Skeletal muscle tissue (tissue), 3 donors: ENCODE measurements at regions not wholly inside any gene's neighbourhood (a gene's known extent, or its start where the extent isn't known, plus 50 kb on each side); places are given as distances from the start of the nearest gene placed in this dataset.

Experiments used
- H3K27ac ChIP-seq: one replicate; pipeline ENCODE4 v1.7.0; 2013; ENCODE audit warnings: mild to moderate bottlenecking, low read depth, low read length, inconsistent platforms
- H3K27me3 ChIP-seq, 3 donors: one replicate each; pipeline ENCODE4 v1.7.0; 2013; ENCODE audit warnings: low read length in 3 of 3; ENCODE audit not compliant: control insufficient read depth in 3 of 3, insufficient read depth in 3 of 3
- H3K36me3 ChIP-seq, 3 donors: one replicate each; pipeline ENCODE4 v1.7.0; 2013; ENCODE audit warnings: low read length in 3 of 3; ENCODE audit not compliant: control insufficient read depth in 3 of 3, insufficient read depth in 3 of 3
- H3K4me1 ChIP-seq, 3 donors: one replicate each; pipeline ENCODE4 v1.7.0; 2013; ENCODE audit warnings: low read length in 3 of 3, mild to moderate bottlenecking in 3 of 3; ENCODE audit not compliant: control insufficient read depth in 3 of 3, insufficient read depth in 3 of 3
- H3K4me3 ChIP-seq, 3 donors: one replicate each; pipeline ENCODE4 v1.7.0; 2013; ENCODE audit warnings: low read length in 3 of 3
- H3K9ac ChIP-seq, 3 donors: one replicate each; pipeline ENCODE4 v1.7.0; 2013; ENCODE audit warnings: low read length in 3 of 3, mild to moderate bottlenecking in 3 of 3, moderate library complexity in 2 of 3, low read depth in 1 of 3
- H3K9me3 ChIP-seq, 3 donors: one replicate each; pipeline ENCODE4 v1.7.0; 2013; ENCODE audit warnings: low read length in 3 of 3; ENCODE audit not compliant: control insufficient read depth in 3 of 3
- donor health status: Osteomylitis.

DNA sequence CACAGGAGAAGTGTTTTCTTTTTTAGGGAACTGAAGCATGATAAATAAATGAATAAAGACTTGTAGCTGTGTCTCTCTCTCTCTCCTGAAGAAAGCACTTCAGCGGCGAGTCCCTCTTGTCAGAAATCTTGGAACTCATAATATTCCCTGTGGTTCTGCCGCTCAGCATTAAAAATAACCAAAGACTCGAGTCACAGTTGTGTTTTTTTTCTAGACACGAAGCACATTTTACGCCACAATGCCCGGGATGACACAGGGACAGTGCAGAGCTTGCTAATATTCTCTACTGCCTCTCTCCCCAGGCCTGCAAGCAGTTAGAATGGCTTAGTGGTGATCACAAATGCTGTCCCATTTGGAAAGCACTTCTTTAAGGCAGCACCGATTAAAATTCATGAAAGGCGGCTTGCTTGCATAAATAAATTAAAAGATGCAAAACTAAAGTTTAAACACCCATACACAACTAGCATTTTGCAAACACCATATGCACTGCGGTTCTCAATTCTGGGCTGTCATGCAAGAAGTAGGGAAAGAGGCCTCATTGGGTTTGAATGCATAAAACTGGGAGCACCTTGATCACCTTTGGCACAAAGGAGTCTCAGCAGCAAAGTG, 597.4 kb downstream of the SOX6 start:
- no peaks in the 10 kb centered on the region for H3K4me1 ChIP-seq
- H3K27ac ChIP-seq = no peak overlapping the region
- no peak overlapping the region for H3K9ac ChIP-seq
- no peaks in the 10 kb centered on the region for H3K9me3 ChIP-seq
- no peaks in the 10 kb centered on the region for H3K36me3 ChIP-seq
- no peak overlapping the region for H3K4me3 ChIP-seq
- H3K27me3 ChIP-seq = no peaks in the 10 kb centered on the region

DNA sequence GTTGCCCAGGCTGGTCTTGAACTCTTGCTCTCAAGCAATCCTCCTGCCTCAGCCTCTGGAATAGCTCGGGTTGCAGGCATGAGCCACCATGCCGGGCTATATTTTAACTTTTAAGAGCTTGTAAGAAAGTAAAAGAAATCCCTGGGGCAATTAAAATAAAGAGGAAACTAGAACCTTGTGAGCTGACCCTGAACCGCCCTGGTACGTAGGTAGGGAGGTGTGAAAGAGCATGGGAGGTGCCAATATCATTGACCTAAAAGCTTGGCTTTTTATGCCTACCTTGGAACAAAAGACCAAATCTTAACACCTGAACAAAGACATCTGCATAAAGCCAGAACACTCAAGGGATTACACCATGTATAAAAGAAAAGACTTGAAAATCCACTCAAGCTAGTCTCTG, 595.1 kb downstream of the SOX6 start:
- Histone ChIP-seq H3K9me3 (no peaks in the 10 kb centered on the region), H3K4me3 (no peak overlapping the region), H3K27me3 (no peaks in the 10 kb centered on the region), H3K4me1 (no peaks in the 10 kb centered on the region), H3K27ac (no peak overlapping the region), H3K36me3 (no peaks in the 10 kb centered on the region), H3K9ac (no peak overlapping the region)

DNA sequence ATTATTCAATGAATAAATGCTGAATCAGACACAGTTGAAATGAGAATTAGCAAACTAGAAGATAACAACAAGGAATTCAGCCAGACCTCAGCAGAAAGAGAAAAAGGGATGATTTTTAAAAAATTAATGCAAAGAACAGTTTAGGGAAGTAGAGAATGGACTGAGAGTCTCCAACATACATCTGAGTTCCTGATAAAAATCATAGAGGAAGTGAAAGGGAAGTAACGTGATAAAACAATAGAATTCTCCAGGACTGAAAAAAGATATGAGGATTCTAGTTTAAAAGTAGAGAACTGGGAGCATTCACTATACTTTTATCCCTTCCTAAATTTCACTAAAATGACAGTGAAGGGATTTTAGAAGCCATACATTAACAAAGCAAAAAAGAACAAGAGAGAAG, 592.0 kb downstream of the SOX6 start:
- Histone ChIP-seq H3K27ac (no peak overlapping the region), H3K9ac (no peak overlapping the region), H3K4me1 (no peaks in the 10 kb centered on the region), H3K27me3 (no peaks in the 10 kb centered on the region), H3K36me3 (no peaks in the 10 kb centered on the region), H3K9me3 (no peaks in the 10 kb centered on the region), H3K4me3 (no peak overlapping the region)

DNA sequence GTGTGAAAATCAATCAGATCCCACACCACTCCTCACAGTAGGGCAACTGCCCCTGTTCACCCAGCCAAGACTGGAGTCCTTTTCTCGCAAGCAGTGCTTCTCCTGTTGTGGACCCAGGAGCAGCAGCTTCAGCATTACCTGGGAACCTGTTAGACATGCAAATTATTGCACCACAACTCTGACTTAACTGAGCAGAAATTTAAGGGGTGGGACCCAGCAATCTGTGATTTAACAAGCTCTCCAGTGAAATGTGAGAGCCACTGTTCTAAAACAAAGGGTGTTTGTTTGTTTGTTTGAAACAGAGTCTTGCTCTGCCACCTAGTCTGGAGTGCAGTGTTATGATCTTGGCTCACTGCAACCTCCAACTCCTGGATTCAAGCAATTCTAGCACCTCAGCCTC, 591.4 kb downstream of the SOX6 start:
- no peaks in the 10 kb centered on the region for H3K36me3 ChIP-seq
- no peak overlapping the region for H3K27ac ChIP-seq
- H3K9ac ChIP-seq = no peak overlapping the region
- H3K4me1 ChIP-seq = no peaks in the 10 kb centered on the region
- H3K4me3 ChIP-seq = no peak overlapping the region
- no peaks in the 10 kb centered on the region for H3K27me3 ChIP-seq
- H3K9me3 ChIP-seq = no peaks in the 10 kb centered on the region

DNA sequence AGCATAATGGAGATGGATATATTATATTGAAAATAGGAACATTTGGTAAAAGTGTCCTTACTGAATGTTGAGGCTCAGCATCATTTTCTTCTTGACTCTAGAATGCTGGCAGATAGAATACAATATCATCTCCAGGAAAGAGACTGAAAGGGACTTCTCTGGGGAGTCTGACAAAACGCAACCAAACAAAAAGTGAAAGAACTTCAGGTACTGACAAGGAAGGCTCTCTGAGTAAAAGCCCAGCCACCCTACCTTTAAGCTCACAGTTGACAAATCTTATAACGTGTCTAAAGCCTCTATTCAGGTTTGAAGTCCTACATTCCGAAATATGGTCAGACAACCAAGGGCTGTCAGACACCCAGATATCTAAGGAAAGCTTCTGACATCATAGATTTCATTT, 590.8 kb downstream of the SOX6 start:
- H3K4me3 ChIP-seq = no peak overlapping the region
- H3K27ac ChIP-seq = no peak overlapping the region
- H3K27me3 ChIP-seq = no peaks in the 10 kb centered on the region
- H3K4me1 ChIP-seq = no peaks in the 10 kb centered on the region
- no peaks in the 10 kb centered on the region for H3K36me3 ChIP-seq
- no peaks in the 10 kb centered on the region for H3K9me3 ChIP-seq
- H3K9ac ChIP-seq = no peak overlapping the region

DNA sequence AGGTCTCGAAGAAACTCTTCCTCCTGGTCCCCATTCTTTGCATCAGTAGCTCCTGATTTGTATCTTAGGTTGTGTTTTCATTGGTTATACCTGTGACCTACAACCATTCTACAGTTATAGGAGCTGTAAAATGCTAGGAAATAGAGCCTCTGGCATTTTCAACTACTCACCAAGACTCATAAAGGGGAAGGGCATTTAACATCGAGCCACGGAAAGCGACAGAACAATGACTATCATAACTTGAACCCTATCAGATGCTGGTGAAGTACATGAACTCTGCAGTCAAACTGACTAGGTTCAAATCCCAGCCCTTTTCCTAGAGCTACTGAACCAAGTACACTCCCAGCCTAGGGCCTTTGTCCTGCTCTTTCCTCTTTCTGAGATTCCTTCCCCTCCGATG, 588.0 kb downstream of the SOX6 start:
- Histone ChIP-seq H3K27ac (no peak overlapping the region), H3K27me3 (no peaks in the 10 kb centered on the region), H3K9me3 (no peaks in the 10 kb centered on the region), H3K9ac (no peak overlapping the region), H3K36me3 (no peaks in the 10 kb centered on the region), H3K4me3 (no peak overlapping the region), H3K4me1 (no peaks in the 10 kb centered on the region)

DNA sequence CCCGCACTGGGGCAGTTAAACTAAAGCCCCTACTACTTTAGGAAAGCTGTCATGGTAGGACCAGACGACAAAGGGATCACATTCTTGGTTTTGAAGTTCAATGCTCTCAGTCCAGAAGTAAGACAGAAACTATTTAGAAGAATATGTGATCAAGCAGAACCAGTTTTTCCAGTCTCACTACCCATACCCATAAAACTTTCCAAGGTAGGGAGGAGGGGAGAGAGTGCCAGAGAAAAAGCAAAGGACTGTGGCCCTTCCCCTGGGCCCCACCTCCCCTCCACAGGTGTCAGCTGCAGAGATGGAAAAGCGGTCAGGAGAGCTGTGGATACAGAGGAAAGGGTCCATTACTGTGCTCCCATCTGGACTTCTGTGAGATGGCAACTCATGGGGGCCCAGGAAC, 587.1 kb downstream of the SOX6 start:
- no peak overlapping the region for H3K4me3 ChIP-seq
- no peaks in the 10 kb centered on the region for H3K4me1 ChIP-seq
- no peak overlapping the region for H3K27ac ChIP-seq
- H3K9ac ChIP-seq = no peak overlapping the region
- H3K36me3 ChIP-seq = no peaks in the 10 kb centered on the region
- no peaks in the 10 kb centered on the region for H3K9me3 ChIP-seq
- H3K27me3 ChIP-seq = no peaks in the 10 kb centered on the region

DNA sequence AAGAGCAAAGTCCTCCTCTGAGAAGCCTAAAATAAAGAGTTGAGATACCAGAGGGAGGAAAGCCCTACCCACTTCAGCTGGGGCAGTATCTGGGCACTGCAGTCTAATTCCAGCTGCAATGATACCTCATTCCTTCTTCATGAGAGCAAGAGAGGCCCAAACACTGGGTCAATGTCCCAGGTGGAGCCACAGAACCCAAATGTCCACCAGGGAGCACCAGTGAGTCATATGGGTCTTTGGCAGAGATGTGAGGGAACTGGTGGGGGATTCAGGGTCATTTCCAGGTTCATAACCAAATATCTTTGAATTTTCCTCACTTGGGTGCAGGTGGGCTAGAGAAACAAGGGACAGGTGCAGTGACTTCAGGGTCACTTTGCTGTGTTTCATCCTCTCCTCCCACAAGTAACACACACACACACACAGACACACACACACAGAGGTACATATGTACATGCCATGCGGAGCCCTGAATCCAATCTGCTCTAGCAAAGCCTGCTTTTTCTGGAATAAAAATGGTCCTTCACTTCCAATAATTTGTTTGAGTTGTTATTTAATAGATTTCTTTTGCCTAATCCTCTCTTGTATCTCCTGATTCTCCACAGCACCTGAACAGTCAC, 585.4 kb downstream of the SOX6 start:
- Histone ChIP-seq H3K27me3 (no peaks in the 10 kb centered on the region), H3K36me3 (no peaks in the 10 kb centered on the region), H3K4me1 (peaks cover 9 to 13% (median 12%) of the 10 kb centered on the region in 3 donors)

DNA sequence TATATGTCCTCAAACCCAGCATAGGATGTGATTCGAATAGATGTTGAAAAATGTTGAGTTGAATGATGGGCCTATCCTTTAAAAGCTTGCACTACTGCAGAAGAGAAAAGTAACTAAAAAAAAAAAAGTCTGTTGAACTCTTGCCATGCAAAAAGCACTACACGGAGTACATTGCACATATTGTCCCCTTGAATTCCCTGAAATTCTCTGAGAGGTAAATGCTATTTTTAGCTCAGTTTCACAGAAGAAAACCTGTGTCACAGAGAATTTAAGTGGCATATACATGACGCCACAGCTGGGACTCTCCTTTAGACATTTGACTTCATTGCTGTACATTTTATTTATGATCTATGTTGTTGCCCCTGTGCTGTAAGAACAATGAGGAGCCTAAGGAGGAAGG, 583.8 kb downstream of the SOX6 start:
- Histone ChIP-seq H3K9ac (no peak overlapping the region), H3K27me3 (no peaks in the 10 kb centered on the region), H3K36me3 (no peaks in the 10 kb centered on the region), H3K4me1 (peaks cover 9 to 13% (median 12%) of the 10 kb centered on the region in 3 donors), H3K9me3 (no peaks in the 10 kb centered on the region), H3K4me3 (no peak overlapping the region), H3K27ac (no peak overlapping the region)

More for the DNA sequence above, 585.4 kb downstream of the SOX6 start:
- Histone ChIP-seq H3K9ac (no peak overlapping the region), H3K9me3 (no peaks in the 10 kb centered on the region), H3K4me3 (no peak overlapping the region), H3K27ac (no peak overlapping the region)

DNA sequence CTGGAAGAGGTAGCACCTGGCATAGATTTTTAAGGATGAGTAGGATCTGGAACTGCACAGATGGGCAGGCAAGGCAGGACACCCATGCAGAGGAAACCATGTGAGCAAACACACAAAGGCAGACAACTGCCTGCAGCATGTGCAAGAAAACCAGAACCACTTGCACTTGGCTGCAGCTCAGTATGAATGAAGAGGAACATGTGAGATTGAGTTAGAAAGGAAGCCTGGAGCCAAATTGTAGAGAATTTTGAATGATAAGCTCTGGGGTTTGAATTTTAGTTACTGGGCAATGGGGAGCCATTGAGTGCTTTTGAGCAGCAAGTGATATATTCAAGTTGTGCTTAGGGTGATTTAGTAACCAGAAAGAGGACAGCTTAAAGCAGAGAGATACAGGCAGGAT, 583.4 kb downstream of the SOX6 start:
- Histone ChIP-seq H3K4me3 (no peak overlapping the region), H3K9ac (no peak overlapping the region), H3K4me1 (peaks cover 9 to 13% (median 12%) of the 10 kb centered on the region in 3 donors), H3K27ac (no peak overlapping the region), H3K27me3 (no peaks in the 10 kb centered on the region), H3K9me3 (no peaks in the 10 kb centered on the region), H3K36me3 (no peaks in the 10 kb centered on the region)
